ENCODE measurements at regions not wholly inside any gene's neighbourhood (a gene's known extent, or its start where the extent isn't known, plus 50 kb on each side); places are given as distances from the start of the nearest gene placed in this dataset.

DNA sequence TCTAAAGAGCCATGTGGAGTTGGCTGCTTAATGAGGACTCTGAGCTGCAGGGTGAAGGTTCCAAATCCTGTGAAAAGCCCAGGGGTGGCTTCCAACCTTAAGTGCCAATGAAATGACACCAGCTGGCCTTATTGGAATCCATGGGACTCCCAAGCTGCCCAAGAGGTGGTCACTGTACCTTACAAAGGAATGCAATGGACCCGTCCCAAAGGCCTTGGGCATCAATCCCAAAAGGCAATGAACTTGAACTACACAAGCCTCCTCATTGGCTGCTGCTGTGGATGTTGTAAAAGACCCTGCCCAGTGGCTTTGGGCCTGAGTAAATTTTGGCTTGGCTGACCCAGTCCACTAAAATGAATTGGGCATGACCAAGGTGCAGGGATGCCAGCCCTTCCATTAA lies 129.3 kb downstream of the WNT5A start:
- BruUV-seq (replicated peaks): no TSS peak
- RAD21 ChIA-PET (ENCODE audit: unreplicated experiment): no interaction called here
- intact Hi-C loops (cut with micrococcal nuclease; ENCODE audit: unreplicated experiment): no loop called here
- H3K4me2 ChIP-seq (ENCODE audit: control insufficient read depth, insufficient read depth): no peak overlapping the region
- SMC1A ChIA-PET (ENCODE audit: uncharacterized antibody, unreplicated experiment): no interaction called here
- FAIRE-seq (no peak), DNase-seq (ENCODE audit: low read depth, low spot score) (no peak), ATAC-seq (no peak)
- H3K4me1 ChIP-seq (ENCODE audit: control insufficient read depth, insufficient read depth, low read length): no peaks in the 10 kb centered on the region
- CTCF ChIA-PET: no interaction called here
- no peaks in the 10 kb centered on the region for H4K20me1 ChIP-seq (ENCODE audit: control insufficient read depth, insufficient read depth)
- TF ChIP-seq ETV6 (conservative IDR thresholded peaks at IDR 0.05 in 1 of 2, IDR thresholded peaks at IDR 0.05 in 1 of 2; ENCODE audit: borderline replicate concordance in 1 of 2, low read depth in 1 of 2) (no peak), NFYB (IDR thresholded peaks at IDR 0.05; ENCODE audit: insufficient read depth, low read depth, low read length) (no peak), CBX3 (IDR thresholded peaks at IDR 0.05; ENCODE audit: borderline replicate concordance, low read depth) (no peak), MYC (IDR thresholded peaks at IDR 0.05; ENCODE audit: insufficient read depth, insufficient read length, insufficient replicate concordance, low read length, severe bottlenecking) (no peak), WRNIP1 (IDR thresholded peaks at IDR 0.05; ENCODE audit: borderline replicate concordance, low read depth, low read length) (no peak), MEF2A (IDR thresholded peaks at IDR 0.05; ENCODE audit: insufficient read depth, low read depth, low read length) (no peak), ZBED1 (IDR thresholded peaks at IDR 0.05; ENCODE audit: borderline replicate concordance) (no peak), SREBF1 (IDR thresholded peaks at IDR 0.05; ENCODE audit: low read length) (no peak), HDAC2 (IDR thresholded peaks at IDR 0.05) (no peak), HDAC6 (IDR thresholded peaks at IDR 0.05; ENCODE audit: unreplicated experiment) (no peak), ZZZ3 (IDR thresholded peaks at IDR 0.05; ENCODE audit: control insufficient read depth, insufficient read length, low read depth) (no peak)
- TF ChIP-seq, protein P1, sequence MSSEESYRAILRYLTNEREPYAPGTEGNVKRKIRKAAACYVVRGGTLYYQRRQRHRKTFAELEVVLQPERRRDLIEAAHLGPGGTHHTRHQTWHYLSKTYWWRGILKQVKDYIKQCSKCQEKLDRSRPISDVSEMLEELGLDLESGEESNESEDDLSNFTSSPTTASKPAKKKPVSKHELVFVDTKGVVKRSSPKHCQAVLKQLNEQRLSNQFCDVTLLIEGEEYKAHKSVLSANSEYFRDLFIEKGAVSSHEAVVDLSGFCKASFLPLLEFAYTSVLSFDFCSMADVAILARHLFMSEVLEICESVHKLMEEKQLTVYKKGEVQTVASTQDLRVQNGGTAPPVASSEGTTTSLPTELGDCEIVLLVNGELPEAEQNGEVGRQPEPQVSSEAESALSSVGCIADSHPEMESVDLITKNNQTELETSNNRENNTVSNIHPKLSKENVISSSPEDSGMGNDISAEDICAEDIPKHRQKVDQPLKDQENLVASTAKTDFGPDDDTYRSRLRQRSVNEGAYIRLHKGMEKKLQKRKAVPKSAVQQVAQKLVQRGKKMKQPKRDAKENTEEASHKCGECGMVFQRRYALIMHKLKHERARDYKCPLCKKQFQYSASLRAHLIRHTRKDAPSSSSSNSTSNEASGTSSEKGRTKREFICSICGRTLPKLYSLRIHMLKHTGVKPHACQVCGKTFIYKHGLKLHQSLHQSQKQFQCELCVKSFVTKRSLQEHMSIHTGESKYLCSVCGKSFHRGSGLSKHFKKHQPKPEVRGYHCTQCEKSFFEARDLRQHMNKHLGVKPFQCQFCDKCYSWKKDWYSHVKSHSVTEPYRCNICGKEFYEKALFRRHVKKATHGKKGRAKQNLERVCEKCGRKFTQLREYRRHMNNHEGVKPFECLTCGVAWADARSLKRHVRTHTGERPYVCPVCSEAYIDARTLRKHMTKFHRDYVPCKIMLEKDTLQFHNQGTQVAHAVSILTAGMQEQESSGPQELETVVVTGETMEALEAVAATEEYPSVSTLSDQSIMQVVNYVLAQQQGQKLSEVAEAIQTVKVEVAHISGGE (CRISPR knock-in tag; IDR thresholded peaks at IDR 0.05): no peak
- TF ChIP-seq, protein P2, sequence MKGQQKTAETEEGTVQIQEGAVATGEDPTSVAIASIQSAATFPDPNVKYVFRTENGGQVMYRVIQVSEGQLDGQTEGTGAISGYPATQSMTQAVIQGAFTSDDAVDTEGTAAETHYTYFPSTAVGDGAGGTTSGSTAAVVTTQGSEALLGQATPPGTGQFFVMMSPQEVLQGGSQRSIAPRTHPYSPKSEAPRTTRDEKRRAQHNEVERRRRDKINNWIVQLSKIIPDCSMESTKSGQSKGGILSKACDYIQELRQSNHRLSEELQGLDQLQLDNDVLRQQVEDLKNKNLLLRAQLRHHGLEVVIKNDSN (IDR thresholded peaks at IDR 0.05; ENCODE audit: borderline replicate concordance, extremely low read length, insufficient read depth, low read depth, low read length): no peak
- 0% methylated on average over 1 of the region's 1 CpG for WGBS (ENCODE audit: insufficient coverage, insufficient replicate concordance, low lambda C conversion rate, missing lambda C conversion rate)
- POLR2A ChIA-PET: no interaction called here
- in situ Hi-C loops (cut with MboI): no loop called here
- no peak overlapping the region for H3K4me3 ChIP-seq
- H3K36me3 ChIP-seq (ENCODE audit: control insufficient read depth in 2 of 2, insufficient read depth in 2 of 2, low read length in 1 of 2): no peaks in the 10 kb centered on the region
- no peak overlapping the region for H2AFZ ChIP-seq (ENCODE audit: control insufficient read depth, low read depth, low read length)
- H3K9ac ChIP-seq (ENCODE audit: control insufficient read depth, insufficient read depth, low read length): no peak overlapping the region
- no peaks in the 10 kb centered on the region for H3K9me3 ChIP-seq (replicated peaks; ENCODE audit: control insufficient read depth, insufficient read depth, low read length)
- H3K27me3 ChIP-seq (replicated peaks in 1 of 2; ENCODE audit: control insufficient read depth in 2 of 2, insufficient read depth in 2 of 2, low read length in 1 of 2): no peaks in the 10 kb centered on the region; a peak in 1 of 4 replicates
- H3K27ac ChIP-seq (ENCODE audit: control insufficient read depth, insufficient read depth): no peak overlapping the region
- no peaks in the 10 kb centered on the region for H3K79me2 ChIP-seq (ENCODE audit: control insufficient read depth, insufficient read depth, low read length)

All from GM12878 (cell line).